ENCODE measurements at regions not wholly inside any gene's neighbourhood (a gene's known extent, or its start where the extent isn't known, plus 50 kb on each side); places are given as distances from the start of the nearest gene placed in this dataset.

- DNase-seq: no peak
Observed at GRCh38 chr7:131000389-131000788, 266.4 kb upstream of the KLF14 start.

- DNase-seq: no peak
Observed at GRCh38 chr7:131000873-131001272, 266.9 kb upstream of the KLF14 start.

GRCh38 chr7:131002600-131002999, 268.6 kb upstream of the KLF14 start:
- no peak for DNase-seq

GRCh38 chr7:131003634-131004033, 269.6 kb upstream of the KLF14 start:
- DNase-seq: no peak

GRCh38 chr7:131004371-131004770, 270.4 kb upstream of the KLF14 start:
- no peak for DNase-seq

GRCh38 chr7:131007439-131008330, 273.7 kb upstream of the KLF14 start:
- DNase-seq: peak; percentile 78

- DNase-seq: no peak
Observed at GRCh38 chr7:131008840-131009711, 275.1 kb upstream of the KLF14 start.

- DNase-seq: no peak
Observed at GRCh38 chr7:131010029-131010716, 276.2 kb upstream of the KLF14 start.

GRCh38 chr7:131010717-131011431, 276.9 kb upstream of the KLF14 start:
- DNase-seq: peak; percentile 67

GRCh38 chr7:131011432-131011742, 277.4 kb upstream of the KLF14 start:
- no peak for DNase-seq

GRCh38 chr7:131011976-131012375, 278.0 kb upstream of the KLF14 start:
- peak; percentile 67 for DNase-seq

- no peak for DNase-seq
Observed at GRCh38 chr7:131012477-131013031, 278.5 kb upstream of the KLF14 start.

GRCh38 chr7:131013716-131014115, 279.7 kb upstream of the KLF14 start:
- DNase-seq: no peak

GRCh38 chr7:131014906-131015656, 281.1 kb upstream of the KLF14 start:
- no peak for DNase-seq

GRCh38 chr7:131015657-131015958, 281.6 kb upstream of the KLF14 start:
- no peak for DNase-seq

- DNase-seq: no peak
Observed at GRCh38 chr7:131016230-131016629, 282.2 kb upstream of the KLF14 start.

GRCh38 chr7:131019351-131019750, 285.3 kb upstream of the KLF14 start:
- DNase-seq: no peak

GRCh38 chr7:131020759-131021261, 286.8 kb upstream of the KLF14 start:
- no peak for DNase-seq

- DNase-seq: no peak
Observed at GRCh38 chr7:131021460-131021859, 287.5 kb upstream of the KLF14 start.

- no peak for DNase-seq
Observed at GRCh38 chr7:131021902-131022301, 287.9 kb upstream of the KLF14 start.

- no peak for DNase-seq
Observed at GRCh38 chr7:131026297-131027000, 292.4 kb upstream of the KLF14 start.
